ENCODE measurements at regions not wholly inside any gene's neighbourhood (a gene's known extent, or its start where the extent isn't known, plus 50 kb on each side); places are given as distances from the start of the nearest gene placed in this dataset.

GRCh38 chr7:32289651-32290414 lies 200.3 kb downstream of the LSM5 start:
- Histone ChIP-seq H3K36me3 (no peaks in the 10 kb centered on the region), H3K4me3 (no peak overlapping the region), H3K27ac (no peak overlapping the region), H3K27me3 (replicated peaks in 1 of 7) (peaks cover 0 to 6% (median 0%) of the 10 kb centered on the region in 7 donors), H3K9me3 (no peaks in the 10 kb centered on the region), H3K4me1 (no peaks in the 10 kb centered on the region)
- intact Hi-C loops (cut with DNase I; ENCODE audit: low total_unique reads): no loop called here
- DNase-seq: no peak
- WGBS, 5 donors: 39 to 49% (median 47%) methylated on average over 4 to 5 of the region's 5 CpGs
- TF ChIP-seq POLR2AphosphoS5 (IDR thresholded peaks at IDR 0.05) (no peak), CTCF (IDR thresholded peaks at IDR 0.05 in 8 of 11, conservative IDR thresholded peaks at IDR 0.05 in 3 of 11) (no peak), POLR2A (IDR thresholded peaks at IDR 0.05) (no peak)

GRCh38 chr7:32285698-32286097 lies 204.5 kb downstream of the LSM5 start:
- WGBS, 5 donors: 68 to 73% (median 70%) methylated on average over 2 of the region's 2 CpGs
- intact Hi-C loops (cut with DNase I; ENCODE audit: low total_unique reads): no loop called here
- TF ChIP-seq POLR2AphosphoS5 (IDR thresholded peaks at IDR 0.05) (no peak), POLR2A (IDR thresholded peaks at IDR 0.05) (no peak), CTCF (IDR thresholded peaks at IDR 0.05 in 8 of 11, conservative IDR thresholded peaks at IDR 0.05 in 3 of 11) (no peak)

GRCh38 chr7:32283546-32283945 lies 206.6 kb downstream of the LSM5 start:
- intact Hi-C loops (cut with DNase I; ENCODE audit: low total_unique reads): no loop called here
- TF ChIP-seq POLR2AphosphoS5 (IDR thresholded peaks at IDR 0.05) (no peak), CTCF (IDR thresholded peaks at IDR 0.05 in 8 of 11, conservative IDR thresholded peaks at IDR 0.05 in 3 of 11) (no peak), POLR2A (IDR thresholded peaks at IDR 0.05) (no peak)
- no peak overlapping the region for H3K27ac ChIP-seq
- WGBS, 5 donors: 87 to 91% (median 89%) methylated on average over 6 of the region's 6 CpGs
- H3K4me3 ChIP-seq: no peak overlapping the region
- no peaks in the 10 kb centered on the region for H3K9me3 ChIP-seq
- no peaks in the 10 kb centered on the region for H3K36me3 ChIP-seq
- DNase-seq: no peak
- H3K4me1 ChIP-seq: no peaks in the 10 kb centered on the region
- H3K27me3 ChIP-seq (replicated peaks in 1 of 7): peaks cover 0 to under 1% (median 0%) of the 10 kb centered on the region in 7 donors

More at GRCh38 chr7:32285698-32286097, 204.5 kb downstream of the LSM5 start:
- Histone ChIP-seq H3K36me3 (no peaks in the 10 kb centered on the region), H3K4me1 (no peaks in the 10 kb centered on the region), H3K4me3 (no peak overlapping the region), H3K27ac (no peak overlapping the region), H3K27me3 (replicated peaks in 1 of 7) (no peaks in the 10 kb centered on the region), H3K9me3 (no peaks in the 10 kb centered on the region)
- DNase-seq: no peak

GRCh38 chr7:32279500-32279899 lies 209.3 kb upstream of the PDE1C start:
- Histone ChIP-seq H3K36me3 (no peaks in the 10 kb centered on the region), H3K27ac (no peak overlapping the region), H3K4me1 (no peaks in the 10 kb centered on the region), H3K4me3 (no peak overlapping the region), H3K9me3 (no peaks in the 10 kb centered on the region), H3K27me3 (replicated peaks in 1 of 7) (peaks cover 0 to 3% (median 0%) of the 10 kb centered on the region in 7 donors)
- 54 to 72% (median 70%) methylated on average over 1 of the region's 1 CpG for WGBS, 5 donors
- TF ChIP-seq POLR2A (IDR thresholded peaks at IDR 0.05) (no peak), CTCF (IDR thresholded peaks at IDR 0.05 in 8 of 11, conservative IDR thresholded peaks at IDR 0.05 in 3 of 11) (no peak), POLR2AphosphoS5 (IDR thresholded peaks at IDR 0.05) (no peak)
- DNase-seq: no peak
- intact Hi-C loops (cut with DNase I; ENCODE audit: low total_unique reads): no loop called here

Data from spleen (tissue), 11 donors.